ENCODE measurements at regions not wholly inside any gene's neighbourhood (a gene's known extent, or its start where the extent isn't known, plus 50 kb on each side); places are given as distances from the start of the nearest gene placed in this dataset.

DNA sequence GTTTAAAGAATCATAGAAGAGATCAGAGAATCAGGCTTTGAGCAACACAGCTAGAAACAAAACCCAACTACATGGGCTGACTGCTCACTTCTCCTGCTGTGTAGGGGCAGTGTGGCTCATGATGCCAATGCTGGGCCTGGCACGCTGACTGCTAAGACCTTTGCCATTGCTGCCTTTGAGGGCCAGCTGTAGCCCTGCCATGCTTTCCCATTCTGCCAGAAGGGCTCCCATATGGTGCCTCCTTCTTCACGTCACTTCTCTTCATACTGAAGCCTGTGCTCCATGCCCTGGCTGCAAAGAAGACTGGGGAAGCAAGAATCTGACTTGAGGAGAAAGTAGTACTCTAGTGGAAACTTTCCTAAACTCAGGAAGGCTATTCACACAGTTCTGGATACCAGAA is 232.9 kb downstream of the UTP18 start:
- TF ChIP-seq TAF1 (IDR thresholded peaks at IDR 0.05; ENCODE audit: borderline replicate concordance, insufficient read depth, low read length): no peak

DNA sequence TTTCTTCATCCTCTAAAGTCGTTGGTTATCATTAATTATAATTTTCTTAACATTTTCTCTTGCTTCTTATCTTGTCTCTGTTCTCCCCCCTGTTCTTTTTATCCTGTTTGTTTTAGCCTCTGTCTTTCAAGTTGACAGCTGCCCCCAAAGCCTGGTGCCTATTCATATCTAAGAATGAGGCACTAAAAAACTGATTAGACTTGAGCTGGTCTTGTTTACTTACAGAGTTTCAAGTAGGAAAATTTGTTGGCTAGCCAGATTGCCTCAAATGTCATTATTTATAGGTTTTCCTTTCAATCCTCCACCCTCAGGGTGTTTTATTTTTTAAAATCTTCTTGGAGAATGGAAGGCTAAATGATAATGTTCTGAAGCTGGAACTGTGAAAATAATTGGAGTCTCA is 236.0 kb downstream of the UTP18 start:
- TF ChIP-seq, protein P1, sequence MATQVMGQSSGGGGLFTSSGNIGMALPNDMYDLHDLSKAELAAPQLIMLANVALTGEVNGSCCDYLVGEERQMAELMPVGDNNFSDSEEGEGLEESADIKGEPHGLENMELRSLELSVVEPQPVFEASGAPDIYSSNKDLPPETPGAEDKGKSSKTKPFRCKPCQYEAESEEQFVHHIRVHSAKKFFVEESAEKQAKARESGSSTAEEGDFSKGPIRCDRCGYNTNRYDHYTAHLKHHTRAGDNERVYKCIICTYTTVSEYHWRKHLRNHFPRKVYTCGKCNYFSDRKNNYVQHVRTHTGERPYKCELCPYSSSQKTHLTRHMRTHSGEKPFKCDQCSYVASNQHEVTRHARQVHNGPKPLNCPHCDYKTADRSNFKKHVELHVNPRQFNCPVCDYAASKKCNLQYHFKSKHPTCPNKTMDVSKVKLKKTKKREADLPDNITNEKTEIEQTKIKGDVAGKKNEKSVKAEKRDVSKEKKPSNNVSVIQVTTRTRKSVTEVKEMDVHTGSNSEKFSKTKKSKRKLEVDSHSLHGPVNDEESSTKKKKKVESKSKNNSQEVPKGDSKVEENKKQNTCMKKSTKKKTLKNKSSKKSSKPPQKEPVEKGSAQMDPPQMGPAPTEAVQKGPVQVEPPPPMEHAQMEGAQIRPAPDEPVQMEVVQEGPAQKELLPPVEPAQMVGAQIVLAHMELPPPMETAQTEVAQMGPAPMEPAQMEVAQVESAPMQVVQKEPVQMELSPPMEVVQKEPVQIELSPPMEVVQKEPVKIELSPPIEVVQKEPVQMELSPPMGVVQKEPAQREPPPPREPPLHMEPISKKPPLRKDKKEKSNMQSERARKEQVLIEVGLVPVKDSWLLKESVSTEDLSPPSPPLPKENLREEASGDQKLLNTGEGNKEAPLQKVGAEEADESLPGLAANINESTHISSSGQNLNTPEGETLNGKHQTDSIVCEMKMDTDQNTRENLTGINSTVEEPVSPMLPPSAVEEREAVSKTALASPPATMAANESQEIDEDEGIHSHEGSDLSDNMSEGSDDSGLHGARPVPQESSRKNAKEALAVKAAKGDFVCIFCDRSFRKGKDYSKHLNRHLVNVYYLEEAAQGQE (IDR thresholded peaks at IDR 0.05; ENCODE audit: insufficient read depth in 1 of 2, low read depth in 2 of 2, low read length in 2 of 2): no peak
- TF ChIP-seq TAF1 (IDR thresholded peaks at IDR 0.05; ENCODE audit: borderline replicate concordance, insufficient read depth, low read length) (no peak), POLR2AphosphoS5 (IDR thresholded peaks at IDR 0.05; ENCODE audit: low read depth, low read length) (no peak)

DNA sequence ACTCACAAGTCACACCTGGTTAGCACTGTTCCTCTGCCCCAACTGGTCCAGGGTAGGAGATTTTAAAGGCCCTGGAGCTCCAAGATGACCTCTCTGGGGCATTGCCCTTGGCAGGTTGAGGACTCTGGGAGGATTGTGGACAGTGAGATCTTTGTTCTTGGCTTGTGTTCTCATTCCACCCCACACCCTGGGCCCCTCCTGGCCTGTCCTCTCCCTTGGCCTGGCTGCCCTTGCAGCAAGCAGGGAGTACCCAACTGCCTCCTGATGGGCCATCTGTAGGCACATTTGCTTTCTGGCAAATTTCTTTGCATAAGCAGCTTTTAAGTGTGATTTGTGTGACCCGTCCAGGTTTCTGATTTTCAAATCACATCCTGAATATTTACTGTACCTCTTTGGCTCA is 239.6 kb downstream of the UTP18 start:
- TF ChIP-seq POLR2AphosphoS5 (IDR thresholded peaks at IDR 0.05; ENCODE audit: low read depth, low read length) (no peak), SIN3A (IDR thresholded peaks at IDR 0.05; ENCODE audit: borderline replicate concordance, insufficient read depth, low read length) (no peak), FOXP2 (optimal IDR thresholded peaks at IDR 0.05; ENCODE audit: borderline replicate concordance, extremely low read depth, extremely low read length, insufficient read depth) (no peak), TAF1 (IDR thresholded peaks at IDR 0.05; ENCODE audit: borderline replicate concordance, insufficient read depth, low read length) (no peak)
- TF ChIP-seq, protein P1 (IDR thresholded peaks at IDR 0.05; ENCODE audit: insufficient read depth in 1 of 2, low read depth in 2 of 2, low read length in 2 of 2): no peak

DNA sequence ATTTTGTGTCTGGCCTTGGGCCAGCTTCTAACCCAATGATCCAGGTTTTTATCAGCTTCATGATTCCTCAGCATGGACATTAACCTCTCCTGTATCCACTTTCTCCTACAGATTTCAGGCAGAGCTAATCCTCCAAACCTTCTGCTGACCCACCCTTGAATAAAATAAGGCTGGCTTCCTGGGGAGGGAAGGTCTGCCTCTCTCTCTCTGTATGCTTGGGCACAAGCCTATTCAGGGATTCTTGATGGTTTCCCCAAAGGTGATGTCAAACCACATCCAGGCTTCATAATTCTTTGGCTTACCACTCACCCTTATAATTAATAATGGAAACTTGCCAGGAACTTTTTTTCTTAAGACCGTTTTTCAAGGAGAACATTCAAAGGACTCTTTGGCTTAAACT is 240.1 kb downstream of the UTP18 start:
- TF ChIP-seq TAF1 (IDR thresholded peaks at IDR 0.05; ENCODE audit: borderline replicate concordance, insufficient read depth, low read length): no peak
- TF ChIP-seq, protein P1 (IDR thresholded peaks at IDR 0.05; ENCODE audit: insufficient read depth in 1 of 2, low read depth in 2 of 2, low read length in 2 of 2): no peak
- TF ChIP-seq SIN3A (IDR thresholded peaks at IDR 0.05; ENCODE audit: borderline replicate concordance, insufficient read depth, low read length): no peak

DNA sequence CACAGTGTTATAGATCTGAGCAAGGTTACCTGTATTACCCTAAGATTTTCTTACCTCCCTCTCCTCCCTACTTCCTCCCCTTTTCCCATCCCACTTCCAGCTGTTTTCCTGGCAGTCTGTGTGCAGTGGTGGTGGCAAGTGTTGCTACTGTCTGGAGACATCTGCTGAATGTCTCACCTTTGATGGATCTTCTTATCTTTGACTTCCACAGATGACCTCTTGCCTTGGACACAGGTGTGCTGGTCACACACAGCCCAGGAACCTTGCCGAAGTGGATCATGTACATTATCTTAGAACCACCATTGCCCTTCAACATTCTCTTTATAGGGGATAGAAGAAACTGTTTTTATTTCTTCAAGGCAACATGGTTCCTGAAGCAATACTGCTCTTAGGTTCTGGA is 245.1 kb downstream of the UTP18 start:
- TF ChIP-seq FOXP2 (optimal IDR thresholded peaks at IDR 0.05; ENCODE audit: borderline replicate concordance, extremely low read depth, extremely low read length, insufficient read depth) (no peak), TAF1 (IDR thresholded peaks at IDR 0.05; ENCODE audit: borderline replicate concordance, insufficient read depth, low read length) (no peak), SIN3A (IDR thresholded peaks at IDR 0.05; ENCODE audit: borderline replicate concordance, insufficient read depth, low read length) (no peak), POLR2AphosphoS5 (IDR thresholded peaks at IDR 0.05; ENCODE audit: low read depth, low read length) (no peak)
- TF ChIP-seq, protein P1 (IDR thresholded peaks at IDR 0.05; ENCODE audit: insufficient read depth in 1 of 2, low read depth in 2 of 2, low read length in 2 of 2): no peak
